Neural crest cell (in vitro differentiated cells): ENCODE measurements at regions not wholly inside any gene's neighbourhood (a gene's known extent, or its start where the extent isn't known, plus 50 kb on each side); places are given as distances from the start of the nearest gene placed in this dataset.

Source experiments
- DNase-seq: peaks from one replicate; pipeline ENCODE4 v3.0.0; 2021; ENCODE audit warnings: low read depth, mixed read lengths, low spot score
- H3K27ac Mint-ChIP-seq: one replicate; pipeline ENCODE4 v1.8.0; 2021; ENCODE audit warnings: mild to moderate bottlenecking, mixed read lengths; ENCODE audit not compliant: unreplicated experiment
- H3K27me3 Mint-ChIP-seq: 2 replicates; pipeline ENCODE4 v1.8.0; 2021; ENCODE audit warnings: low read depth, mild to moderate bottlenecking, mixed read lengths
- H3K36me3 Mint-ChIP-seq: 2 replicates; pipeline ENCODE4 v1.8.0; 2021; ENCODE audit warnings: low read depth, mild to moderate bottlenecking, mixed read lengths
- H3K4me1 Mint-ChIP-seq: 2 replicates; pipeline ENCODE4 v1.8.0; 2021; ENCODE audit warnings: mixed read lengths
- H3K4me3 Mint-ChIP-seq: one replicate; pipeline ENCODE4 v1.8.0; 2021; ENCODE audit warnings: mild to moderate bottlenecking, mixed read lengths
- H3K9me3 Mint-ChIP-seq: 2 replicates; pipeline ENCODE4 v1.8.0; 2021; ENCODE audit warnings: mixed read lengths
- CTCF ChIP-seq: fragments of 200-600 bp; sonication (generic); conservative IDR thresholded peaks from 2 replicates; pipeline ENCODE4 v1.5.0; 2021; ENCODE audit warnings: antibody characterized with exemption, mild to moderate bottlenecking

- H3K36me3 Mint-ChIP-seq = no peaks in the 10 kb centered on the region
- H3K9me3 Mint-ChIP-seq = peaks cover 11% of the 10 kb centered on the region
- TF ChIP-seq CTCF = no peak
- H3K27me3 Mint-ChIP-seq = no peaks in the 10 kb centered on the region
- no peaks in the 10 kb centered on the region for H3K4me1 Mint-ChIP-seq
- no peak overlapping the region for H3K4me3 Mint-ChIP-seq
- no peak for DNase-seq
- H3K27ac Mint-ChIP-seq = no peak overlapping the region
Measured at GRCh38 chrX:34509394-34509793, 147.7 kb downstream of the TMEM47 start.

- no peak overlapping the region for H3K4me3 Mint-ChIP-seq
- no peaks in the 10 kb centered on the region for H3K36me3 Mint-ChIP-seq
- DNase-seq = no peak
- TF ChIP-seq CTCF = no peak
- no peaks in the 10 kb centered on the region for H3K4me1 Mint-ChIP-seq
- no peaks in the 10 kb centered on the region for H3K27me3 Mint-ChIP-seq
- no peak overlapping the region for H3K27ac Mint-ChIP-seq
- peaks cover 16% of the 10 kb centered on the region for H3K9me3 Mint-ChIP-seq
Measured at GRCh38 chrX:34503119-34503518, 154.0 kb downstream of the TMEM47 start.

- no peak for TF ChIP-seq CTCF
- Mint-ChIP-seq H3K36me3 (no peaks in the 10 kb centered on the region), H3K9me3 (no peaks in the 10 kb centered on the region), H3K4me1 (no peaks in the 10 kb centered on the region), H3K27ac (no peak overlapping the region), H3K27me3 (no peaks in the 10 kb centered on the region), H3K4me3 (no peak overlapping the region)
- DNase-seq = no peak
Measured at GRCh38 chrX:34493086-34493485, 164.0 kb downstream of the TMEM47 start.

GRCh38 chrX:34491126-34491525 is 166.0 kb downstream of the TMEM47 start:
- H3K9me3 Mint-ChIP-seq = no peaks in the 10 kb centered on the region
- H3K27me3 Mint-ChIP-seq = no peaks in the 10 kb centered on the region
- H3K36me3 Mint-ChIP-seq = no peaks in the 10 kb centered on the region
- no peak overlapping the region for H3K27ac Mint-ChIP-seq
- no peaks in the 10 kb centered on the region for H3K4me1 Mint-ChIP-seq
- no peak for DNase-seq
- H3K4me3 Mint-ChIP-seq = no peak overlapping the region
- TF ChIP-seq CTCF = no peak

GRCh38 chrX:34487364-34487763 is 169.7 kb downstream of the TMEM47 start:
- Mint-ChIP-seq H3K4me3 (no peak overlapping the region), H3K9me3 (no peaks in the 10 kb centered on the region), H3K27me3 (no peaks in the 10 kb centered on the region), H3K36me3 (no peaks in the 10 kb centered on the region), H3K4me1 (no peaks in the 10 kb centered on the region), H3K27ac (no peak overlapping the region)
- TF ChIP-seq CTCF = no peak
- DNase-seq = no peak

GRCh38 chrX:34483980-34484379 is 173.1 kb downstream of the TMEM47 start:
- Mint-ChIP-seq H3K4me3 (no peak overlapping the region), H3K4me1 (no peaks in the 10 kb centered on the region), H3K27me3 (no peaks in the 10 kb centered on the region), H3K27ac (no peak overlapping the region), H3K9me3 (no peaks in the 10 kb centered on the region), H3K36me3 (no peaks in the 10 kb centered on the region)
- DNase-seq = no peak
- TF ChIP-seq CTCF = no peak
